ENCODE measurements at regions not wholly inside any gene's neighbourhood (a gene's known extent, or its start where the extent isn't known, plus 50 kb on each side); places are given as distances from the start of the nearest gene placed in this dataset.

DNA sequence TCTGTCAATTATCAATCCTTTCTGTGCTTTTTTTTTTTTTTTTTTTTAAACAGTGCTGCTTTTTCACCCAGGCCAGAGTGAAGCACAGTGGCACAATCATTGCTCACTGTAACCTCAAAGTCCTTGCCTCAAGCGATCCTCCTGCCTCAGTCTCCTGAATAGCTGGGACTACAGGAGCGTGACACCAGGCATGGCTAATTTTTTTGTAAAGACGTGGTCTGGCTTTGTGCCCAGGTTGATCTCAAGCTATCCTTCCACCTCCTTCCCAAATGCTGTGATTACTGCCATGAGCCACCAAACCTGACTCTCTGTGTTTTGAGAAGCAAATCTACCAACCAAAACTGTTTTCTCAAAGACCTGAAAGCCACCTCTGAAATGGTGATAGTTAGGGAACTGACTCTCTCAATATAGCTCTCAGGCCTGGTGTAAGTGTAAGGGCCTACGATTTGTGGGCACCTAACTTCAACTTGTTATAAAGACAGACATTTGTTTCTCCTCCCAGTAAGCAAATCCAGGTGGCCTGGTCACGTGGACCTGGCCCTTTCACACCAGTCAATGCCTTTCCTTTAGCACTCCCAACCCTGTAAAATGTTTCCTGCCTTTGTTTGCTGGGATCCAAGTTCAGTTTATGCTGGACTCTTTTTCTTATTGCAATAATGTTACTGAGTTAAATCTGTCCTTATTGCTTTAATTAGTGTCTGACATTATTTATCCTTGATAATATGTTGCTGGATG, 2015.9 kb downstream of the PCDH7 start:
- no peak for DNase-seq (ENCODE audit: low spot score)

- no peak for DNase-seq (ENCODE audit: low spot score)
These were observed 2024.0 kb downstream of the PCDH7 start for GRCh38 chr4:32744211-32744610.

DNA sequence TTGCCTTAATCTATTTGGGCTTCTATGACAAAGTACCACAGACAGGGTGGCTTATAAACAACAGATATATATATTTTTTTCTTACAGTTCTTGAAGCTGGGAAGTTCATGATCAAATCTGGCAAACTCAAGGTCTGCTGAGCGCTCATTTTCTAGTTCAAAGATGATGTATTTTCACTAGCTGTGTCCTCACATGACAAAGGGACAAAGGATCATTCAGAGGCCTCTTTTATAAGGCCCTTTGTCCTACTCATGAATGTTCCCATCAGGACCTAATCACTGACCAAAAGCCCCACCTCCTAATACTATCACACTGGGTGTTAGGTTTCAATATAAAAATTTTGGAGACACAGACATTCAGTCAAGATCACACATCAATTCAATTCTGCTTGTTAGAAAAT, 2025.2 kb downstream of the PCDH7 start:
- no peak for DNase-seq (ENCODE audit: low spot score)

DNA sequence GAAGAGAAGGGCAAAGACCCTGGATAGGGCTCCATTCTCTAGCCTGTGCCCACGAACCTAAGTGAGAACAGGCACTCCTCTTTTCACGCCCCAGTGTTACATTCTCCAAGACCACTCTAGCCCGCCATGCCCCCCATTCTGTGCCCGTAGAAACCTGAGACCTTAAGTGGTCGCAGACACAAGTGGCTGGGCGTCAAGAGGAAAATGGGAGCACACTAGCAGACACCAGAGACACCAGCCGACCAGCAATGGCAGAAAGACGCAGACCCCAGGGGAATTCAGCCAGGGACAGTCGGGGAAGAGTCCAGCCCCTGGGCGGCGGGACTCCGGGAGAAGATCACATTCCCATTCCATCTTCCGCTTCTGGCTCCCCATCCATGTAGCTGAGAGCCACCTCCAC, 2027.9 kb downstream of the PCDH7 start:
- no peak for DNase-seq (ENCODE audit: low spot score)

GRCh38 chr4:32748498-32748897, 2028.3 kb downstream of the PCDH7 start:
- no peak for DNase-seq (ENCODE audit: low spot score)

- DNase-seq (ENCODE audit: low spot score) = no peak
These were observed 2032.8 kb downstream of the PCDH7 start for GRCh38 chr4:32752962-32753361.

GRCh38 chr4:32768664-32769389, 2048.7 kb downstream of the PCDH7 start:
- no peak for DNase-seq (ENCODE audit: low spot score)

DNA sequence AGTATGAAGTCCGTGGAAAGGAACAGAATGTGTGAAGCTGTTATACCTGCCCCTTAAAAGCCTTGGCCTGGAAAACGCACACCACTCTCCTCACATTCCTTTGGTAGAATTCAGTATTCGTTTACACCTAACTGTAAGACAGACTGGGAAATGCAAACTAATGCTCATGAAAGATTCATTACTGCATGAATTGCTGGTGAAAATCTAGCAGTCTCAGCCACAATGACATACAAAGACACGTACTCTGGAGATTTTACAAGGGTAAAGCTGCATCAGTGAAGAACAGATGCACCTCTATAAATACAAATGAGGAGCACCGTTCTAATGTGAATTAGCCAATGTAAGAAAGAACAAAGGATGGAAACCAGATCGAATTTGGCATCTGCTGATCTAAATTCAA, 2051.3 kb downstream of the PCDH7 start:
- no peak for DNase-seq (ENCODE audit: low spot score)

DNA sequence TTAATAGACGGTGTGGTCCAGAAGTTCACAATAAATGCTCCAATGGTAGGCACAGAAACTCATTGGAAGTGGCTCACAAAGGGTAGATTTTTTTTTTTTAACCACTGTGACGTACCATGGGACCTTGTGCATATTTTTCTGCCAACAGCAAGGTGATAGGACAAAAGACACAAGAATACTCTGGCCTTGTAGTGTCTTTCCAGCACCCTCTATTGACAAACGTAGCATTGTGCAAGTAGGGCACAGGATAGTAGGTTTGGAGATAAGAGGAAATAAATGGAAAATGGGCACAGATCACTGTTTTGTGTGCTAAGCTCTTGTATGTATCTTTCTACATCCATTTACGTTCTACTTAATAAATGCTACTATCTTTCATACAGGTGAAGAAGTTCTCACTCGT, 2054.9 kb downstream of the PCDH7 start:
- no peak for DNase-seq (ENCODE audit: low spot score)

- no peak for DNase-seq (ENCODE audit: low spot score)
These were observed 2056.4 kb downstream of the PCDH7 start for GRCh38 chr4:32776435-32777203.

DNA sequence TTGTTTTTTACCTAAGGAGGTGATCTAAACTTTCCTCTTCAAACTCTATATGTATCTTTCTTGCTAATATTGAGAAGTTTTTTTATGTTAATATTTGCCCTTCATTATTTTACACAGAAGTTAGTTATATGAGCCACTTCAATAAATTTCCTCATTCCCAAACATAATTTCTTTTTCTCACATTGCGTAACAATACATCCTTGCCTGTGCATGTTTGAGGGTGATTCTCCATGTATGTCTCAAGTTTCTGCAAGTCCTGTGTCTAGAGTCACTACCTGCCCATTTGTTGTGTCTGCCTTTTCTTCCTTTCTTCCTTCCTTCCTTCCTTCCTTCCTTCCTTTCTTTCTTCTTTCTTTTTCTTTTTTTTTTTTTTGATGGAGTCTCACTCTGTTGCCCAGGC, 2057.9 kb downstream of the PCDH7 start:
- no peak for DNase-seq (ENCODE audit: low spot score)

DNA sequence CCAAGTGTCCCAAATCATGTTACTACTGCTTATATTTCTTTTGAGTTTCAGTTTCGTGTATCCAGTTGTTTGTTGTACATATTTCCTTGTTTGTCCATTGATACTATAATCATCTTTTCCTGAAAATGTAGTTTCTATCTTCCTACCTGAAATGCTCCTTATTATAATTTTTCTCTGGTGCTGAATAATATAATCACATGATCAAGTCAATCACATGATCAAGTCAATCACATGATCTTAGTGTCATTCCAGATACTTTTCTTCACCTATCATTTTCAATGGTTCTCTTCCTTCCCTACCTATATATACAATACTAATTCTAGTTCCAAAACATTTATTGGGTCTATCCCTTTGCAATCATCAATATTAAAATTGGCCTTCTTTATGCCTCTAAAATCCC, 2058.8 kb downstream of the PCDH7 start:
- DNase-seq (ENCODE audit: low spot score) = no peak

- no peak for DNase-seq (ENCODE audit: low spot score)
These were observed 2068.9 kb downstream of the PCDH7 start for GRCh38 chr4:32789026-32789608.

- DNase-seq (ENCODE audit: low spot score) = no peak
These were observed 2070.6 kb downstream of the PCDH7 start for GRCh38 chr4:32790803-32791202.

GRCh38 chr4:32798471-32799159, 2078.4 kb downstream of the PCDH7 start:
- DNase-seq (ENCODE audit: low spot score) = no peak

DNA sequence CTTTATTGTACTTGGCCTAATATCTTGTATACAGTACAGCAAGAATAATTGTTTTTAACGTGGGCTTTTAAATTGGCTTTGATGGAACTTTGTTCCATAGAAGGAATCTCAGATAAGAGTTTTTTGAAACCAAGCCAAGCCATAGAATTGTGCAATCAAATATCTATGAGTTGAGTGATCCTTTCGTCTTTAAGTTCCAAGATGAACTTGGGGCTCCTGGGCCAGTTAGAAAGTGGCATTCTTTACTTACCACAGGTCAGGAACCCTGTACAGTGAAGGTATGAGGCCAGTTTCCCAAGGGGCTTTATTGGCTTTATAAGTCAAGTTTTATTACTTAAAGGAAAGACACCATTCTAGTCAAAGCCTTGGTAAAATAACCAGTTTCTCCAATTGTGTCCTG, 2104.2 kb downstream of the PCDH7 start:
- DNase-seq (ENCODE audit: low spot score) = no peak

- DNase-seq (ENCODE audit: low spot score) = no peak
These were observed 2106.0 kb downstream of the PCDH7 start for GRCh38 chr4:32826169-32826568.

GRCh38 chr4:32830160-32830559, 2110.0 kb downstream of the PCDH7 start:
- no peak for DNase-seq (ENCODE audit: low spot score)

DNA sequence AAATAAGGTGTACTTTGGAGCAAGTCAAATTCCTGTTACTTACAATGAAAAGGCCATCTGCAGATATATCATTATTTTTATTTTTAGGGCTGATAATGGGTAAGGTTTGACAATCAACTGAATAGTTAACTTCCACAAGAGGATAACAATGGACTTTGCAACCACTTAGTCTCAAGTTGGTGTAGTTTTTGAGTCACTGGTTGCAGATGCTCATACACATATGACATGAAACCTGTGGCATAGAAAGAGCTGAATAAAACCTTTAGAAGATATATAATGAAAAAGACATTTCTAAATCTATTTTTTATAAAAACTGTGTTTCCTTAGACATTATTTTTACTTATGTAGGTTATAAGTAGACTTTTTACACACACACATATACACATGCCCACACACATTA, 2110.9 kb downstream of the PCDH7 start:
- DNase-seq (ENCODE audit: low spot score) = no peak

DNA sequence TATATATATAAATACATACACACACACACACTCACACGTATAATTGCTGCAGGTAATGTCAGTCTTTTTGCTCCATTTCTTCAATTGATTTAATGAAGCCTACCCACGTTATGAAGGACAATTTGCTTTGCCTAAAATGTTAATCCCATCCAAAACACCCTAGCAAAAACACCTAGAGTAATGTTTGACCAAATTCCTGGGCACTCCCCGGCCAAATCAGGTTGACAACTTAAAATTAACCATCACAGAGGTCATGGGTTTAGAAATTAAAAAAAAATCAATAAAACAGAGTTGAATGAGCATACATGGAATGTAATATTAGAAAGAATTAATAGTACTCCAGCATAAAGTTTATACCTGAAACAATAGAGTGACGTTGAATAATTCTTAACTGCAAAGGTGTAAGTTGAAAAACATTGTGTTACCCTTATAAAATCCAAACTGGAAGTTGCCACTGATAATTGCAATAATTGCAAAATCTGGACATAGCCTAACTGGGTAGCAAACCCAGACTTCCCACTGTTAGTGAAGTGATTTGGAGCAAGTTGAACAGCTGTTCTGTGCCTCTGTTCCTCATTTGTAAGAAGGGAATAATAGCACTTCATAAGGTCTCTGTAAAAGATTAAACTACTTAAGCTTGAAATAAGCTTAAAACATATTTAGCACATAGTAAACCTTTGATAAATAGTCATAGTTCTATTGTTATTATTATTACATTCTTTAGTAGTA, 2120.5 kb downstream of the PCDH7 start:
- DNase-seq (ENCODE audit: low spot score) = no peak

GRCh38 chr4:32841217-32841616, 2121.0 kb downstream of the PCDH7 start:
- no peak for DNase-seq (ENCODE audit: low spot score)
